Right atrium auricular region (tissue), 2 donors: ENCODE measurements at regions not wholly inside any gene's neighbourhood (a gene's known extent, or its start where the extent isn't known, plus 50 kb on each side); places are given as distances from the start of the nearest gene placed in this dataset.

ENCODE experiments used
- DNase-seq: peaks from one replicate; pipeline ENCODE4 v3.0.0-alpha.2; 2019; ENCODE audit warnings: low spot score
- H3K27ac ChIP-seq, 2 donors: fragments of 200-600 bp; sonication (generic); 1 replicate in 1 of 2; 2 replicates in 1 of 2; pipeline ENCODE4 v1.5.1; 2016 to 2019
- H3K27me3 ChIP-seq, 2 donors: fragments of 200-600 bp; sonication (generic); one replicate each; pipeline versions ENCODE4 v1.5.1 to v1.6.0; 2017 to 2019
- H3K36me3 ChIP-seq: fragments of 200-600 bp; sonication (generic); one replicate; pipeline ENCODE4 v1.5.1; 2016
- H3K4me1 ChIP-seq, 2 donors: fragments of 200-600 bp; sonication (generic); one replicate each; pipeline versions ENCODE4 v1.5.1 to v1.6.0; 2017 to 2019
- H3K4me3 ChIP-seq, 2 donors: fragments of 200-600 bp; sonication (generic); 1 replicate in 1 of 2; 2 replicates in 1 of 2; pipeline ENCODE4 v1.5.1; 2017 to 2019; ENCODE audit warnings: mild to moderate bottlenecking in 1 of 2, moderate library complexity in 1 of 2
- H3K9me3 ChIP-seq, 2 donors: fragments of 200-600 bp; sonication (generic); one replicate each; pipeline ENCODE4 v1.5.1; 2019
- CTCF ChIP-seq, 2 donors: fragments of 200-600 bp; sonication (generic); IDR thresholded peaks; one replicate each; pipeline ENCODE4 v1.5.1; 2019; ENCODE audit warnings: antibody characterized with exemption in 2 of 2

GRCh38 chr6:147855803-147856482 is 347.5 kb downstream of the SAMD5 start:
- Histone ChIP-seq H3K27ac (no peak overlapping the region), H3K4me1 (no peaks in the 10 kb centered on the region), H3K36me3 (no peaks in the 10 kb centered on the region), H3K9me3 (no peaks in the 10 kb centered on the region), H3K4me3 (no peak overlapping the region), H3K27me3 (no peaks in the 10 kb centered on the region)
- no peak for TF ChIP-seq CTCF (IDR thresholded peaks at IDR 0.05)
- DNase-seq = no peak

- no peak overlapping the region for H3K27ac ChIP-seq
- no peaks in the 10 kb centered on the region for H3K4me1 ChIP-seq
- H3K27me3 ChIP-seq = no peaks in the 10 kb centered on the region
- no peaks in the 10 kb centered on the region for H3K9me3 ChIP-seq
- no peaks in the 10 kb centered on the region for H3K36me3 ChIP-seq
- no peak for DNase-seq
- no peak for TF ChIP-seq CTCF (IDR thresholded peaks at IDR 0.05)
- H3K4me3 ChIP-seq = no peak overlapping the region
Observed at GRCh38 chr6:147856687-147857086, 348.2 kb downstream of the SAMD5 start.

- no peak overlapping the region for H3K27ac ChIP-seq
- no peak overlapping the region for H3K4me3 ChIP-seq
- no peak for DNase-seq
Observed at GRCh38 chr6:147858421-147858820, 349.9 kb downstream of the SAMD5 start.

GRCh38 chr6:147859071-147859470 is 350.6 kb downstream of the SAMD5 start:
- no peak for DNase-seq
- Histone ChIP-seq H3K4me3 (no peak overlapping the region), H3K9me3 (no peaks in the 10 kb centered on the region), H3K4me1 (no peaks in the 10 kb centered on the region), H3K27ac (no peak overlapping the region), H3K36me3 (no peaks in the 10 kb centered on the region), H3K27me3 (no peaks in the 10 kb centered on the region)
- TF ChIP-seq CTCF (IDR thresholded peaks at IDR 0.05) = no peak

More at GRCh38 chr6:147858421-147858820, 349.9 kb downstream of the SAMD5 start:
- Histone ChIP-seq H3K4me1 (no peaks in the 10 kb centered on the region), H3K9me3 (no peaks in the 10 kb centered on the region), H3K36me3 (no peaks in the 10 kb centered on the region), H3K27me3 (no peaks in the 10 kb centered on the region)
- TF ChIP-seq CTCF (IDR thresholded peaks at IDR 0.05) = no peak

GRCh38 chr6:147861696-147862095 is 353.2 kb downstream of the SAMD5 start:
- Histone ChIP-seq H3K27me3 (no peaks in the 10 kb centered on the region), H3K9me3 (no peaks in the 10 kb centered on the region), H3K4me3 (no peak overlapping the region), H3K36me3 (no peaks in the 10 kb centered on the region), H3K4me1 (no peaks in the 10 kb centered on the region), H3K27ac (no peak overlapping the region)
- no peak for TF ChIP-seq CTCF (IDR thresholded peaks at IDR 0.05)
- no peak for DNase-seq
